HCT116 (cell line): ENCODE measurements at regions not wholly inside any gene's neighbourhood (a gene's known extent, or its start where the extent isn't known, plus 50 kb on each side); places are given as distances from the start of the nearest gene placed in this dataset.

ENCODE experiments used
- EZH2 ChIP-seq: fragments of 200-600 bp; sonication (generic); IDR thresholded peaks from 2 replicates; pipeline ENCODE4 v1.6.1; 2017; ENCODE audit warnings: antibody characterized with exemption, mixed run types
- EZH2phosphoT487 ChIP-seq: fragments of 200-600 bp; IDR thresholded peaks from 2 replicates; pipeline ENCODE4 v1.6.1; 2018; ENCODE audit warnings: antibody characterized with exemption, borderline replicate concordance
- POLR2A ChIP-seq: IDR thresholded peaks from 2 replicates; pipeline ENCODE4 v1.7.0; 2011; ENCODE audit warnings: borderline replicate concordance; ENCODE audit not compliant: insufficient read depth, insufficient read length; ENCODE audit errors: extremely low read depth
- POLR2AphosphoS5 ChIP-seq: IDR thresholded peaks from 2 replicates; pipeline ENCODE4 v1.6.1; 2011; ENCODE audit warnings: mild to moderate bottlenecking, low read depth, low read length, moderate library complexity
- TCF7L2 ChIP-seq: IDR thresholded peaks from 2 replicates; pipeline ENCODE4 v1.7.0; 2011; ENCODE audit warnings: borderline replicate concordance, inconsistent platforms; ENCODE audit not compliant: insufficient read depth, insufficient read length; ENCODE audit errors: extremely low read depth
- ZNF274 ChIP-seq: fragments of 200-500 bp; sonication (Bioruptor generic); IDR thresholded peaks from 2 replicates; pipeline ENCODE4 v1.6.1; 2014; ENCODE audit warnings: mild to moderate bottlenecking, low read depth, low read length, inconsistent platforms
- TF ChIP-seq, protein P1 (sequence below), 3 experiments: fragments of 200-600 bp in 1 of 3; sonication (generic) in 1 of 3; IDR thresholded peaks in 2 of 3; conservative IDR thresholded peaks in 1 of 3; 2 replicates each; pipeline ENCODE4 v1.5.1; 2012 to 2017; ENCODE audit warnings: low read depth in 2 of 3, low read length in 2 of 3, antibody characterized with exemption in 1 of 3, borderline replicate concordance in 1 of 3, control low read depth in 1 of 3, mild to moderate bottlenecking in 1 of 3, mixed read lengths in 1 of 3, mixed run types in 1 of 3, moderate library complexity in 1 of 3; ENCODE audit not compliant: insufficient read depth in 1 of 3

DNA sequence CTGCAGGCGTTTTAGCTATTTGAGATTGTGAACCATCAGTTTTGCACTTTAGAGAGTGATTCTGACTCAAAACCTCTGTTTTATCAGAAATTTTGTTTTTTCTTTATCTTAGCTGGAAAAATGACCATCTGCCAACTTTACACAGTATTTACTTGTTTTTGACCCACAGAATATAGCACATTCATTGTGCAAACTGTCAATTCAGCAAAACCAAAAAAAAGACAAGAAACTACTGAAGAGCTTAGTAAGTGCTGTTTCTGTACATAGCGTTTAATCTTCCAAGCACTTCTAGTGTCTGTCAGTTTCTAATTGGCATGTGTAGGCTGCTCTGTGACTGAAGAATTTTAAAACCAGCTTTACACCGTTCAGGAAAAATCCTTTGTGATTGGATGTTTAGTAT lies 76.0 kb upstream of the VANGL1 start:
- TF ChIP-seq, protein P1, sequence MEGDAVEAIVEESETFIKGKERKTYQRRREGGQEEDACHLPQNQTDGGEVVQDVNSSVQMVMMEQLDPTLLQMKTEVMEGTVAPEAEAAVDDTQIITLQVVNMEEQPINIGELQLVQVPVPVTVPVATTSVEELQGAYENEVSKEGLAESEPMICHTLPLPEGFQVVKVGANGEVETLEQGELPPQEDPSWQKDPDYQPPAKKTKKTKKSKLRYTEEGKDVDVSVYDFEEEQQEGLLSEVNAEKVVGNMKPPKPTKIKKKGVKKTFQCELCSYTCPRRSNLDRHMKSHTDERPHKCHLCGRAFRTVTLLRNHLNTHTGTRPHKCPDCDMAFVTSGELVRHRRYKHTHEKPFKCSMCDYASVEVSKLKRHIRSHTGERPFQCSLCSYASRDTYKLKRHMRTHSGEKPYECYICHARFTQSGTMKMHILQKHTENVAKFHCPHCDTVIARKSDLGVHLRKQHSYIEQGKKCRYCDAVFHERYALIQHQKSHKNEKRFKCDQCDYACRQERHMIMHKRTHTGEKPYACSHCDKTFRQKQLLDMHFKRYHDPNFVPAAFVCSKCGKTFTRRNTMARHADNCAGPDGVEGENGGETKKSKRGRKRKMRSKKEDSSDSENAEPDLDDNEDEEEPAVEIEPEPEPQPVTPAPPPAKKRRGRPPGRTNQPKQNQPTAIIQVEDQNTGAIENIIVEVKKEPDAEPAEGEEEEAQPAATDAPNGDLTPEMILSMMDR (IDR thresholded peaks at IDR 0.05 in 2 of 3, conservative IDR thresholded peaks at IDR 0.05 in 1 of 3; ENCODE audit: borderline replicate concordance in 1 of 3, insufficient read depth in 1 of 3, low read depth in 2 of 3, low read length in 2 of 3): no peak
- no peak for TF ChIP-seq EZH2
- no peak for TF ChIP-seq POLR2A
- TF ChIP-seq ZNF274: no peak
- TF ChIP-seq TCF7L2: no peak
- no peak for TF ChIP-seq POLR2AphosphoS5
- no peak for TF ChIP-seq EZH2phosphoT487
